NCI-H524 (cell line): ENCODE measurements at regions not wholly inside any gene's neighbourhood (a gene's known extent, or its start where the extent isn't known, plus 50 kb on each side); places are given as distances from the start of the nearest gene placed in this dataset.
A peak's percentile ranks its signal among the peaks of the same experiment; 100 is the strongest.
"Not testable (repeated sequence)": the region's sequence is repeated elsewhere in the genome, so short reads cannot be mapped to it uniquely, and the experiment has no call there.

ENCODE experiments used
- DNase-seq, 2 experiments: peaks; one replicate each; lab custom pipeline; 2025; lab: John Stamatoyannopoulos, UW

- DNase-seq, result peak in 1 of 2 experiments; percentile 20
Observed at GRCh38 chr5:114054594-114054993, 307.3 kb upstream of the KCNN2 start.

GRCh38 chr5:114055318-114056184 lies 306.3 kb upstream of the KCNN2 start:
- DNase-seq, result peak; percentile 59 to 83

DNA sequence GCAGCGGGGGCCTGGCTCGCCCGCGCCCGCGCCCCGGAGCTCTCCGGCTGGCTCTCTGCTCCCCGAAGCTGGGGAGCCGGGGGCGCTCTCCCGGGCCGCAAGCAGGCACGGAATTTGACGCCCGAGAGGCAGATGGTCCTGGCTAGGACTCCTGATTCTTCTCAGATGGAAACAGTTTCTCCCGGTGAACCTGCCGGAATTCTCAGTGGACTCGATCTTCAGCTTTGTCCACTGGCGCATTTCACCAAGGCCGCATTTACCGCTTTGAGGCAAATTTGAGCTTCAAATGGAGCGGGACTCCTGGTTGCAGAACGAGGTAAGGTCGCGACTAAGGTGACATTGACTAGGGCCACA lies 305.7 kb upstream of the KCNN2 start:
- DNase-seq, result peak; percentile 20 to 44

DNA sequence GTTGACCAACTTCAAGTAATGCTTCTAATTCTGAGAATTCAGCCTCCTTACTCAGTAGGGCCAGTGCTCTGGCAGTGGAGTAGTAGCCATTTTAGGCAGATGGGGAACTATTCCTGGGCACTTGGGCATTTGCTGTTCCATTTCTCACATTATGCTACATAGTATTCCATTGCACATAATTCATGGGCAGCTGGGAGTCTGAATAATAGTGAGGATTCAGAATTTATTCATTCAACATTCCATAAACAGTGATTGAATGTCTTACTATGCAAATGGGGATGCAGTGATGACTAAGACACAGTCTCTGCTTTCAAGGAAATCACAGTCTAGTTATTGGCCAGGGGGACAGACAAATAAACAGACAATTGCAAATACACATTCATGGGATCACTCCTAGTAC lies 301.0 kb upstream of the KCNN2 start:
- DNase-seq, result no peak

GRCh38 chr5:114062932-114063867 lies 298.7 kb upstream of the KCNN2 start:
- no peak for DNase-seq

- no peak for DNase-seq
Observed at GRCh38 chr5:114065912-114066311, 296.0 kb upstream of the KCNN2 start.

- no peak for DNase-seq
Observed at GRCh38 chr5:114070093-114070722, 291.7 kb upstream of the KCNN2 start.

DNA sequence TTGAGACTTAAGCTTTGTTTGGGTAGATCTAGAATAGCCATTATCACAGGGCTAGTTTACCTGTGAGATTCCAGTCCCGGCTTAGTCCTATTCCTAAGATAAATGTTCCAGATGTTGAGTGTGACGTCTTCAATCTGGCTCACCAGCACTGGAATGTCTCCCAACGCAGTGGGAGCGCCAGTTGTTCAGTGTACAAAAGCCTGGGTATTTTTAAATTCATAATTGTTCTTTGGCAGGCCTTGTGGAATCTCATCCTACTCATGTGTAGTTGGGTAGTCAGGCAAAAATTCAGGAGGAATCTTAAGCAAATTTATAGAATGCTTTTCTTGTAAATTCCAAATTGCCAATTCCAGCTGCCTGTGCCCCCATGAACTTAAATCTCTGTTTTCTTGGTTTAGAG lies 272.6 kb upstream of the KCNN2 start:
- DNase-seq, result no peak

- no peak for DNase-seq
Observed at GRCh38 chr5:114097570-114097969, 264.3 kb upstream of the KCNN2 start.

GRCh38 chr5:114099161-114099560 lies 262.7 kb upstream of the KCNN2 start:
- no peak for DNase-seq

GRCh38 chr5:114101153-114101552 lies 260.7 kb upstream of the KCNN2 start:
- DNase-seq, result no peak

DNA sequence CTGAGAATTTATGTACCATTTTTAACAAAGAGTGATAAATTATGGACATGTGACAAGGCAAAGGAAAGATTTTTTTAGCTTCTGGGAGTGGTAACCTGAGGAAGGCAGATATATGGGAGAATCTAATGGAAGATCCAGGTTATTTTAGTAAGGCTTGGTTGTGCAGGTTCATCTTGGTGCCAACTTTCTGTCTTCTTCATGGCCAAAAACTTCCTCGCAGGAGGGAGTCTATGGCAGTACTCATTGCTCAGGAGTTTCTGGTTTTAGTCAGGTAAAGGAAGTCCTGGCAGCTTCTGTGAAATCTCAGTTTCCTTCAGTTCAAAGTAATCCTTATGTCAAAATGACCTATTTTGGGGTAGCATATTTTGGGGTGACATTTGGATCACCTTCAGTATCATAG lies 248.3 kb upstream of the KCNN2 start:
- no peak for DNase-seq

- no peak for DNase-seq
Observed at GRCh38 chr5:114116981-114117380, 244.9 kb upstream of the KCNN2 start.

DNA sequence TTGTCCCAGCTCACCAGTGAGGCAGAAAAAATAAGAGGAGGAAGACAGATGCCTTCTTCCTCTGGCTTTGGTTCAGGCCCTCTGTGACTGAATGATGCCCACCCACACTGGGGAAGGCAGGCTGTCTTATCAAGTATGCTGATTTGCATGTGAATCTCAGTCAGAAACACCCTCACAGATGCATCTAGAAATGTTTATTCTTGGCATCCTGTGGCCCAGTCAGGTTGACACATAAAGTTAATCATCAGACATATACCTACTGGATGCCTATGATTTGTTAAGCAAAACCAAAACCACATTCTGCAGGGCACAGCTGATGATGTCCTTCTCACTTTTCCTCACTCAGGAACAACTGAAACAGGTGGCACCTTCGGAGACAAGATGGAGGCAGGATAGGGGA lies 243.4 kb upstream of the KCNN2 start:
- DNase-seq, result no peak

DNA sequence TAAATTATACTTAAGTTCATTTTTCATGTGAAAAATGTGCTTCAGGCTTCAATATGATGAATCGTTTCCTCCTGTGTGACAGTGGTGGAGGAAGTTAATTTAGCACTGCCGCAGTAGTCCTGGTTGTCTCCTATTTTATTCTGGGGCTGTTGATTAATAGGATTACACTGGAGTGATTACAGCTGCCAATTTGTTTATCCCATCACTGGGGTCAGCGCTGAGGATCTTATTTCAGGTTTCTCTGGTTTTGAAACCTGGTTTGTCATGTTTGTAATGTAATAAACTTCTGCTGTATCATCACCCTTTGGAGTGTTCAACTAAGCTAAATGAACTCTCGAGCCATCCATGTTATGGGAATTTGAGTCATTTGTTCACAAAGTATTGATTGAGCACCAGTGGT lies 241.7 kb upstream of the KCNN2 start:
- peak in 1 of 2 experiments; percentile 36 for DNase-seq

GRCh38 chr5:114122852-114123251 lies 239.0 kb upstream of the KCNN2 start:
- DNase-seq, result no peak

- DNase-seq, result no peak
Observed at GRCh38 chr5:114123654-114124053, 238.2 kb upstream of the KCNN2 start.

DNA sequence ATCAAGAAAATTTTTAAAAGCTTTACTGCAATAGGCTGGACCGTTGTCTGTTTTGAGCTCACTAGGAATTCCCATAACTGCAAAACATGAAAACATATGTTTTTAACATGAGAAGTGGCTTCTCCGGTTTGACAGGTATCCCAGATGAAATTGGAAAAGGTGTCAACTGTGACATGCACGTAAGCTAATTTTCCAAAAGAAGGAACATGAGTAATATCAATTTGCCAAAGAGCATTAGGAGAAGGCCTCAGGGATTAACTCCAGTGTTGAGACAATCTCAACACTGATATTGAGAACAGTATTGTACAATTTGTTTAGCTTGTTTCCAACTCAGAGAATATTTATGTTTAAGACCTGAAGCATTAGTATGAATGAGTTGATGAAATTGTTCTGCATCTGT lies 215.5 kb upstream of the KCNN2 start:
- DNase-seq, result no peak

DNA sequence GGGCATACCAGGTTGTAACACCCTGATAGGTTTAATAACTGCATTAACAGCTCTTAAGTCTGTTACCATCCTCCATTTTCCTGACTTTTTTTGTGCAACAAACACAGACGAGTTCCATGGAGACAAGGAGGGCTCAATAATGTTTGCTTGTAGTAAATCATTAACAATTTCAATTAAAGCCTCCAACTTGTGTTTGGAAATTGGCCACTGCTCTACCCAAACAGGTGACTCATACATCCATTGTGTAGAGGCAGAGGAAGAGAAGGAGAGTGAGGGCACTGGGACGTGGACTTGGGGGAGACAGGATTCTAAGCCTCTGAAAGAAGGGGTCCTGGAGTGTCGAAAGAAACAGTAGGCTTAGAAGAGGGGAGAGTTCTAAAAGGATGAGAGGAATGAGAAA lies 213.6 kb upstream of the KCNN2 start:
- DNase-seq, result no peak

GRCh38 chr5:114148728-114149127 lies 213.1 kb upstream of the KCNN2 start:
- DNase-seq, result not testable (repeated sequence)

GRCh38 chr5:114152656-114153360 lies 209.1 kb upstream of the KCNN2 start:
- DNase-seq, result no peak

DNA sequence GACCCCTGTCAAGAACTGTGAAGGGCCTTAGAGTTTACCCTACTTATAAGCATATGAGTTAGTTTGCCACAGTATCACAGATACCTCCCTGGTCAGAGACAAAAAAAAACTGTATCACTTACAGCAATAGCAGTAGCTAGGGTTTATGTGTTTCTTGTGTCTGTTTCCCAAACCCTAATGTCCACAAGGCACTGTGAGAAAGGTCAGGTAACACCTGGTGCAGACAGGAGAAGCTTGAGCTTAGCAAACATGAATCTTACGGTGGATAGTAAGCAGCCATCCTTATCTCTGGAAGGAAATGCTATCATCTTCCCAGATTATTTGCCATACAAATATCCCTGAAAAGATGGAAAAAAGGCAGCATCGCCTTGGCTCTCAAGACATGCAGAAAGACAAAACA lies 208.5 kb upstream of the KCNN2 start:
- no peak for DNase-seq
